RWPE2 (cell line): ENCODE measurements at regions not wholly inside any gene's neighbourhood (a gene's known extent, or its start where the extent isn't known, plus 50 kb on each side); places are given as distances from the start of the nearest gene placed in this dataset.

ENCODE experiments used
- ATAC-seq: fragments of 200-7000 bp; cut with Tn5 transposase; 3 replicates; pipeline ENCODE4 v1.9.1; 2021; ENCODE audit warnings: low read depth
- DNase-seq: peaks from one replicate; pipeline ENCODE4 v3.0.0-alpha.2; 2020; ENCODE audit warnings: low spot score
- H3K27ac ChIP-seq: fragments of 450-650 bp; 2 replicates; pipeline ENCODE4 v1.5.1; 2017; ENCODE audit warnings: mild to moderate bottlenecking; ENCODE audit not compliant: poor library complexity, severe bottlenecking
- H3K27me3 ChIP-seq: fragments of 250-450 bp; sonication (Bioruptor Pico); 2 replicates; pipeline ENCODE4 v1.5.1; 2021; ENCODE audit warnings: mild to moderate bottlenecking, moderate library complexity; ENCODE audit not compliant: insufficient read depth, poor library complexity, severe bottlenecking
- H3K36me3 ChIP-seq: fragments of 250-450 bp; sonication (Bioruptor Pico); 2 replicates; pipeline ENCODE4 v1.5.1; 2020; ENCODE audit warnings: low read depth, mild to moderate bottlenecking, moderate library complexity
- H3K4me1 ChIP-seq: fragments of 250-450 bp; sonication (Bioruptor Pico); 2 replicates; pipeline ENCODE4 v1.5.1; 2021; ENCODE audit warnings: mild to moderate bottlenecking, moderate library complexity; ENCODE audit not compliant: insufficient read depth, poor library complexity, severe bottlenecking
- H3K4me3 ChIP-seq: fragments of 250-450 bp; sonication (Bioruptor Pico); 2 replicates; pipeline ENCODE4 v1.5.1; 2021; ENCODE audit warnings: mild to moderate bottlenecking, moderate library complexity; ENCODE audit not compliant: severe bottlenecking
- H3K9me3 ChIP-seq: fragments of 250-450 bp; sonication (Bioruptor Pico); 2 replicates; pipeline ENCODE4 v1.5.1; 2021; ENCODE audit warnings: mild to moderate bottlenecking, moderate library complexity; ENCODE audit not compliant: severe bottlenecking
- CTCF ChIP-seq: fragments of 450-650 bp; IDR thresholded peaks from one replicate; pipeline ENCODE4 v1.5.1; 2017; ENCODE audit warnings: mild to moderate bottlenecking, moderate library complexity; ENCODE audit not compliant: poor library complexity, severe bottlenecking

- TF ChIP-seq CTCF, result no peak
- Histone ChIP-seq H3K4me3 (no peak overlapping the region), H3K27me3 (no peaks in the 10 kb centered on the region)
These were observed 102.2 kb upstream of the PEG3 start for GRCh38 chr19:56942756-56943155.

GRCh38 chr19:56946159-56946558 lies 105.6 kb upstream of the PEG3 start:
- Histone ChIP-seq H3K9me3 (no peaks in the 10 kb centered on the region), H3K27ac (no peak overlapping the region), H3K27me3 (no peaks in the 10 kb centered on the region), H3K36me3 (no peaks in the 10 kb centered on the region), H3K4me1 (no peaks in the 10 kb centered on the region), H3K4me3 (no peak overlapping the region)
- DNase-seq (no peak), ATAC-seq (no peak)
- TF ChIP-seq CTCF, result no peak

More at GRCh38 chr19:56942756-56943155, 102.2 kb upstream of the PEG3 start:
- ATAC-seq, result no peak
- Histone ChIP-seq H3K9me3 (no peaks in the 10 kb centered on the region), H3K36me3 (no peaks in the 10 kb centered on the region), H3K4me1 (no peaks in the 10 kb centered on the region), H3K27ac (no peak overlapping the region)
- DNase-seq, result peak; percentile 86

GRCh38 chr19:56947206-56947605 lies 106.7 kb upstream of the PEG3 start:
- DNase-seq, result no peak
- no peak for ATAC-seq
- H3K9me3 ChIP-seq, result no peaks in the 10 kb centered on the region

GRCh38 chr19:56949626-56950025 lies 109.1 kb upstream of the PEG3 start:
- Histone ChIP-seq H3K4me1 (no peaks in the 10 kb centered on the region), H3K27me3 (no peaks in the 10 kb centered on the region), H3K36me3 (no peaks in the 10 kb centered on the region), H3K27ac (no peak overlapping the region), H3K9me3 (no peaks in the 10 kb centered on the region), H3K4me3 (no peak overlapping the region)
- TF ChIP-seq CTCF, result no peak
- no peak for DNase-seq
- ATAC-seq, result no peak

More at GRCh38 chr19:56947206-56947605, 106.7 kb upstream of the PEG3 start:
- no peak overlapping the region for H3K27ac ChIP-seq
- no peaks in the 10 kb centered on the region for H3K27me3 ChIP-seq
- no peaks in the 10 kb centered on the region for H3K4me1 ChIP-seq
- H3K36me3 ChIP-seq, result no peaks in the 10 kb centered on the region
- TF ChIP-seq CTCF, result no peak
- no peak overlapping the region for H3K4me3 ChIP-seq

- ATAC-seq (no peak), DNase-seq (no peak)
- Histone ChIP-seq H3K9me3 (no peaks in the 10 kb centered on the region), H3K4me1 (no peaks in the 10 kb centered on the region), H3K27ac (no peak overlapping the region), H3K4me3 (no peak overlapping the region), H3K36me3 (no peaks in the 10 kb centered on the region), H3K27me3 (no peaks in the 10 kb centered on the region)
- no peak for TF ChIP-seq CTCF
These were observed 111.1 kb upstream of the PEG3 start for GRCh38 chr19:56951672-56952071.
